ENCODE measurements at regions not wholly inside any gene's neighbourhood (a gene's known extent, or its start where the extent isn't known, plus 50 kb on each side); places are given as distances from the start of the nearest gene placed in this dataset.

DNA sequence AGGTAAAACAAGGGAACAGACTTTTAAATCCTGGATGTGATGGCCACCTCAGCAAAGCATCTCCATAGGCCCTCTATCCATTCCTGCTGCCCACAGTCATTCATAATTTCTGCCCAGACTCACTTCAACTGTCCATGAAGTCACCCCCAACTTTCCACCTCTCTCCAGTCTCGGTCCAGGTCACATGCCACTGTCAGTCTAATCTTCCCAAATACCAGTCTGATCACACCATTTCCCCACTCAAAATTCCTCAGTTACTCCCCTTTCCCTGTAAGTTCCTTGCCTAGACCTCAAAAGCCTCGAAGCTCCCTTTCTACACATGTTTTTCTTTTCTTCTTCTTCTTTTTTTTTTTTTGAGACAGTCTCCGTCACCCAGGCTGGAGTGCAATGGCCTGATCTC, 51.2 kb upstream of the HOPX start:
- H3K36me3 ChIP-seq = no peaks in the 10 kb centered on the region
- no peaks in the 10 kb centered on the region for H3K27me3 ChIP-seq
- ATAC-seq = no peak
- H3K4me3 ChIP-seq = no peak overlapping the region
- H3K4me1 ChIP-seq = no peaks in the 10 kb centered on the region
- TF ChIP-seq, protein P1, sequence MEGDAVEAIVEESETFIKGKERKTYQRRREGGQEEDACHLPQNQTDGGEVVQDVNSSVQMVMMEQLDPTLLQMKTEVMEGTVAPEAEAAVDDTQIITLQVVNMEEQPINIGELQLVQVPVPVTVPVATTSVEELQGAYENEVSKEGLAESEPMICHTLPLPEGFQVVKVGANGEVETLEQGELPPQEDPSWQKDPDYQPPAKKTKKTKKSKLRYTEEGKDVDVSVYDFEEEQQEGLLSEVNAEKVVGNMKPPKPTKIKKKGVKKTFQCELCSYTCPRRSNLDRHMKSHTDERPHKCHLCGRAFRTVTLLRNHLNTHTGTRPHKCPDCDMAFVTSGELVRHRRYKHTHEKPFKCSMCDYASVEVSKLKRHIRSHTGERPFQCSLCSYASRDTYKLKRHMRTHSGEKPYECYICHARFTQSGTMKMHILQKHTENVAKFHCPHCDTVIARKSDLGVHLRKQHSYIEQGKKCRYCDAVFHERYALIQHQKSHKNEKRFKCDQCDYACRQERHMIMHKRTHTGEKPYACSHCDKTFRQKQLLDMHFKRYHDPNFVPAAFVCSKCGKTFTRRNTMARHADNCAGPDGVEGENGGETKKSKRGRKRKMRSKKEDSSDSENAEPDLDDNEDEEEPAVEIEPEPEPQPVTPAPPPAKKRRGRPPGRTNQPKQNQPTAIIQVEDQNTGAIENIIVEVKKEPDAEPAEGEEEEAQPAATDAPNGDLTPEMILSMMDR (IDR thresholded peaks at IDR 0.05) = no peak
- TF ChIP-seq EP300 (IDR thresholded peaks at IDR 0.05) (no peak), POLR2AphosphoS5 (IDR thresholded peaks at IDR 0.05) (no peak), POLR2A (IDR thresholded peaks at IDR 0.05) (no peak)
- WGBS, 2 donors (ENCODE audit: low coverage in 1 of 2) = 90 to 92% methylated on average over 2 of the region's 3 CpGs
- no peaks in the 10 kb centered on the region for H3K9me3 ChIP-seq
- no peak overlapping the region for H3K27ac ChIP-seq

DNA sequence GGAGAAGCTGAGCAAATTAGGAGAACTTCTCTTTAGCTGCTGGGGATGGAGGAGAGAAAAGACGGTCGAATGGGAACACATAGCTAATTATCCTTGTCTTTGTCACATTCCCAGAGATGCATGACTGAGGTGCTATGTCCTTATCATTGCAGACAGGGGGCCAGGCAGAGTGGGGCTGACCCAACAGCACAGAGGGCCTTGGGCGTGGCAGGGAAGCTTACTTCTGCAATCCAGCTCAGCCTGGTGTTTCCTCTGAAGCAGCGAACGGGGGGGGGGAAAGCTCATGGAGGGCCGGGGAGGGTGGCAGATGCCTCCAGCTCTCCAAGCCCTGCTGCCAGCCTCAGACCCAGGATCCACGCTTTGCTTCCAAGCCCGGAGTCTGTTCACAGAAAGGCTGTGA, 50.8 kb upstream of the HOPX start:
- Histone ChIP-seq H3K4me1 (no peaks in the 10 kb centered on the region), H3K9me3 (no peaks in the 10 kb centered on the region), H3K4me3 (no peak overlapping the region), H3K36me3 (no peaks in the 10 kb centered on the region), H3K27ac (no peak overlapping the region), H3K27me3 (peaks cover 2% of the 10 kb centered on the region)
- no peak for TF ChIP-seq EP300 (IDR thresholded peaks at IDR 0.05)
- TF ChIP-seq POLR2A (IDR thresholded peaks at IDR 0.05) = no peak
- no peak for TF ChIP-seq POLR2AphosphoS5 (IDR thresholded peaks at IDR 0.05)
- TF ChIP-seq, protein P1 (IDR thresholded peaks at IDR 0.05) = no peak
- 36% methylated on average over 2 of the region's 8 CpGs; no CpG with 5 or more reads in 1 of the 2 donors for WGBS, 2 donors (ENCODE audit: low coverage in 1 of 2)
- ATAC-seq = no peak

Data from gastroesophageal sphincter (tissue), 4 donors.